Gastroesophageal sphincter (tissue), 4 donors: ENCODE measurements at regions not wholly inside any gene's neighbourhood (a gene's known extent, or its start where the extent isn't known, plus 50 kb on each side); places are given as distances from the start of the nearest gene placed in this dataset.
"Not testable (repeated sequence)": the region's sequence is repeated elsewhere in the genome, so short reads cannot be mapped to it uniquely, and the experiment has no call there.

Source experiments
- ATAC-seq: fragments of 150-250 bp; one replicate; pipeline ENCODE4 v1.9.1; 2016; ENCODE audit warnings: mild to moderate bottlenecking, moderate library complexity
- H3K27ac ChIP-seq, 4 donors: fragments of 200-600 bp; sonication (generic) in 3 of 4; 1 replicate in 3 of 4; 2 replicates in 1 of 4; pipeline ENCODE4 v1.5.1; 2016 to 2019
- H3K27me3 ChIP-seq: fragments of 200-600 bp; sonication (generic); one replicate; pipeline ENCODE4 v1.5.1; 2019
- H3K36me3 ChIP-seq, 2 donors: fragments of 200-600 bp; sonication (generic); one replicate each; pipeline ENCODE4 v1.5.1; 2019; ENCODE audit warnings: control low read depth in 1 of 2
- H3K4me1 ChIP-seq, 3 donors: fragments of 200-600 bp; sonication (generic); 1 replicate in 2 of 3; 2 replicates in 1 of 3; pipeline ENCODE4 v1.5.1; 2016 to 2019; ENCODE audit warnings: control low read depth in 2 of 3
- H3K4me3 ChIP-seq, 2 donors: fragments of 200-600 bp; sonication (generic); one replicate each; pipeline ENCODE4 v1.5.1; 2019; ENCODE audit warnings: mild to moderate bottlenecking in 1 of 2, moderate library complexity in 1 of 2
- H3K9me3 ChIP-seq, 3 donors: fragments of 200-600 bp; sonication (generic); one replicate each; pipeline ENCODE4 v1.5.1; 2017 to 2019; ENCODE audit warnings: control low read depth in 2 of 3
- CTCF ChIP-seq, 4 experiments: fragments of 200-600 bp in 2 of 4; fragments of 450-650 bp in 2 of 4; sonication (generic) in 1 of 4; IDR thresholded peaks; one replicate each; pipeline ENCODE4 v1.5.1; 2017 to 2019; ENCODE audit warnings: antibody characterized with exemption in 4 of 4, mild to moderate bottlenecking in 2 of 4, moderate library complexity in 2 of 4
- EP300 ChIP-seq: sonication (generic); formaldehyde crosslinking; IDR thresholded peaks from one replicate; pipeline ENCODE4 v1.6.1; 2017; ENCODE audit warnings: antibody characterized with exemption, mild to moderate bottlenecking
- POLR2A ChIP-seq, 2 donors: fragments of 450-650 bp; IDR thresholded peaks; one replicate each; pipeline ENCODE4 v1.6.1; 2017; ENCODE audit warnings: antibody characterized with exemption in 2 of 2, mild to moderate bottlenecking in 2 of 2, moderate library complexity in 1 of 2
- POLR2AphosphoS5 ChIP-seq: sonication (generic); formaldehyde crosslinking; IDR thresholded peaks from one replicate; pipeline ENCODE4 v1.6.1; 2017; ENCODE audit warnings: antibody characterized with exemption
- WGBS, 2 donors: methylation state at CpG; one replicate each; pipeline ENCODE4 v1.1.5; 2018; ENCODE audit warnings: low coverage in 1 of 2; 5-methylcytosine and 5-hydroxymethylcytosine counted together

- no peak overlapping the region for H3K27ac ChIP-seq
- H3K36me3 ChIP-seq = no peaks in the 10 kb centered on the region
- no peaks in the 10 kb centered on the region for H3K27me3 ChIP-seq
- H3K9me3 ChIP-seq = no peaks in the 10 kb centered on the region
- TF ChIP-seq EP300 = no peak
- TF ChIP-seq CTCF (IDR thresholded peaks at IDR 0.05) = no peak
- no peak for ATAC-seq
- 15 to 36% methylated on average over 3 of the region's 3 CpGs for WGBS, 2 donors
- peaks cover 0 to 12% (median 0%) of the 10 kb centered on the region in 3 donors for H3K4me1 ChIP-seq
- no peak overlapping the region for H3K4me3 ChIP-seq
Observed at GRCh38 chr15:38795471-38796245, 231.0 kb upstream of the RASGRP1 start.

GRCh38 chr15:38796589-38796988 is 232.0 kb upstream of the RASGRP1 start:
- WGBS, 2 donors = 88 to 89% methylated on average over 3 of the region's 3 CpGs
- H3K36me3 ChIP-seq = no peaks in the 10 kb centered on the region

GRCh38 chr15:38797506-38797905 is 232.9 kb upstream of the RASGRP1 start:
- H3K4me3 ChIP-seq, H3K36me3 ChIP-seq, H3K27me3 ChIP-seq, H3K27ac ChIP-seq, ATAC-seq, H3K9me3 ChIP-seq: not testable (repeated sequence)
- H3K4me1 ChIP-seq = peaks cover 0 to 12% (median 0%) of the 10 kb centered on the region in 3 donors
- 84 to 90% methylated on average over 3 to 4 of the region's 4 CpGs for WGBS, 2 donors

More at GRCh38 chr15:38796589-38796988, 232.0 kb upstream of the RASGRP1 start:
- Histone ChIP-seq H3K27me3 (no peaks in the 10 kb centered on the region), H3K4me1 (peaks cover 0 to 12% (median 0%) of the 10 kb centered on the region in 3 donors), H3K9me3 (no peaks in the 10 kb centered on the region), H3K4me3 (no peak overlapping the region), H3K27ac (no peak overlapping the region)
- TF ChIP-seq POLR2A (IDR thresholded peaks at IDR 0.05) (no peak), EP300 (no peak), CTCF (IDR thresholded peaks at IDR 0.05) (no peak), POLR2AphosphoS5 (no peak)
- no peak for ATAC-seq

- H3K4me3 ChIP-seq, H3K36me3 ChIP-seq, H3K4me1 ChIP-seq, H3K9me3 ChIP-seq, ATAC-seq, H3K27ac ChIP-seq, H3K27me3 ChIP-seq: not testable (repeated sequence)
- WGBS, 2 donors = 75 to 85% methylated on average over 5 of the region's 5 CpGs
Observed at GRCh38 chr15:38799202-38799601, 234.6 kb upstream of the RASGRP1 start.

- H3K4me1 ChIP-seq = no peaks in the 10 kb centered on the region
- H3K27ac ChIP-seq = no peak overlapping the region
- no peaks in the 10 kb centered on the region for H3K27me3 ChIP-seq
- no peak overlapping the region for H3K4me3 ChIP-seq
- TF ChIP-seq CTCF (IDR thresholded peaks at IDR 0.05) (no peak), POLR2AphosphoS5 (no peak)
- no peaks in the 10 kb centered on the region for H3K36me3 ChIP-seq
- H3K9me3 ChIP-seq = no peaks in the 10 kb centered on the region
- no peak for ATAC-seq
Observed at GRCh38 chr15:38809621-38810020, 245.0 kb upstream of the RASGRP1 start.

GRCh38 chr15:38810686-38811085 is 246.1 kb upstream of the RASGRP1 start:
- no peak for ATAC-seq
- Histone ChIP-seq H3K4me3 (no peak overlapping the region), H3K36me3 (no peaks in the 10 kb centered on the region), H3K9me3 (no peaks in the 10 kb centered on the region), H3K4me1 (no peaks in the 10 kb centered on the region), H3K27ac (no peak overlapping the region), H3K27me3 (no peaks in the 10 kb centered on the region)
- WGBS, 2 donors = 46 to 54% methylated on average over 2 of the region's 2 CpGs
- TF ChIP-seq EP300 (no peak), CTCF (IDR thresholded peaks at IDR 0.05) (no peak), POLR2AphosphoS5 (no peak), POLR2A (IDR thresholded peaks at IDR 0.05) (no peak)

- not testable (repeated sequence) for H3K4me3 ChIP-seq, H3K27ac ChIP-seq, H3K36me3 ChIP-seq, ATAC-seq, H3K27me3 ChIP-seq, H3K9me3 ChIP-seq
- WGBS, 2 donors = 100% methylated on average over 1 of the region's 1 CpG
- H3K4me1 ChIP-seq = peaks cover 0 to 12% (median 0%) of the 10 kb centered on the region in 3 donors
Observed at GRCh38 chr15:38814254-38814653, 249.6 kb upstream of the RASGRP1 start.
